Ishikawa (cell line): ENCODE measurements at regions not wholly inside any gene's neighbourhood (a gene's known extent, or its start where the extent isn't known, plus 50 kb on each side); places are given as distances from the start of the nearest gene placed in this dataset.

Experiments
- CEBPB ChIP-seq: IDR thresholded peaks from 2 replicates; pipeline ENCODE4 v1.6.1; 2012
- CREB1 ChIP-seq: IDR thresholded peaks from 2 replicates; pipeline ENCODE4 v1.6.1; 2012; ENCODE audit warnings: low read depth
- EGR1 ChIP-seq: IDR thresholded peaks from 2 replicates; pipeline ENCODE4 v1.6.1; 2012
- EP300 ChIP-seq: IDR thresholded peaks from 2 replicates; pipeline ENCODE4 v1.6.1; 2012; ENCODE audit warnings: borderline replicate concordance
- FOXM1 ChIP-seq: IDR thresholded peaks from 2 replicates; pipeline ENCODE4 v1.6.1; 2012; ENCODE audit warnings: low read depth, borderline replicate concordance
- NFIC ChIP-seq: IDR thresholded peaks from 2 replicates; pipeline ENCODE4 v1.6.1; 2012
- RAD21 ChIP-seq: IDR thresholded peaks from 2 replicates; pipeline ENCODE4 v1.6.1; 2012; ENCODE audit warnings: low read depth
- TAF1 ChIP-seq: IDR thresholded peaks from 2 replicates; pipeline ENCODE4 v1.6.1; 2012; ENCODE audit warnings: low read depth, mild to moderate bottlenecking
- TCF12 ChIP-seq: IDR thresholded peaks from 2 replicates; pipeline ENCODE4 v1.6.1; 2012; ENCODE audit warnings: low read depth
- TEAD4 ChIP-seq: IDR thresholded peaks from 2 replicates; pipeline ENCODE4 v1.6.1; 2012
- YY1 ChIP-seq: IDR thresholded peaks from 2 replicates; pipeline ENCODE4 v1.6.1; 2012; ENCODE audit warnings: low read depth
- ZBTB7A ChIP-seq: IDR thresholded peaks from 2 replicates; pipeline ENCODE4 v1.6.1; 2012; ENCODE audit warnings: low read depth
- TF ChIP-seq, protein P1 (sequence below): IDR thresholded peaks from 2 replicates; pipeline ENCODE4 v1.6.1; 2012; ENCODE audit warnings: low read depth, mild to moderate bottlenecking
- TF ChIP-seq, protein P2 (sequence below): IDR thresholded peaks from 2 replicates; pipeline ENCODE4 v1.6.1; 2012
- TF ChIP-seq, protein P3 (sequence below): IDR thresholded peaks from 2 replicates; pipeline ENCODE4 v1.6.1; 2012

DNA sequence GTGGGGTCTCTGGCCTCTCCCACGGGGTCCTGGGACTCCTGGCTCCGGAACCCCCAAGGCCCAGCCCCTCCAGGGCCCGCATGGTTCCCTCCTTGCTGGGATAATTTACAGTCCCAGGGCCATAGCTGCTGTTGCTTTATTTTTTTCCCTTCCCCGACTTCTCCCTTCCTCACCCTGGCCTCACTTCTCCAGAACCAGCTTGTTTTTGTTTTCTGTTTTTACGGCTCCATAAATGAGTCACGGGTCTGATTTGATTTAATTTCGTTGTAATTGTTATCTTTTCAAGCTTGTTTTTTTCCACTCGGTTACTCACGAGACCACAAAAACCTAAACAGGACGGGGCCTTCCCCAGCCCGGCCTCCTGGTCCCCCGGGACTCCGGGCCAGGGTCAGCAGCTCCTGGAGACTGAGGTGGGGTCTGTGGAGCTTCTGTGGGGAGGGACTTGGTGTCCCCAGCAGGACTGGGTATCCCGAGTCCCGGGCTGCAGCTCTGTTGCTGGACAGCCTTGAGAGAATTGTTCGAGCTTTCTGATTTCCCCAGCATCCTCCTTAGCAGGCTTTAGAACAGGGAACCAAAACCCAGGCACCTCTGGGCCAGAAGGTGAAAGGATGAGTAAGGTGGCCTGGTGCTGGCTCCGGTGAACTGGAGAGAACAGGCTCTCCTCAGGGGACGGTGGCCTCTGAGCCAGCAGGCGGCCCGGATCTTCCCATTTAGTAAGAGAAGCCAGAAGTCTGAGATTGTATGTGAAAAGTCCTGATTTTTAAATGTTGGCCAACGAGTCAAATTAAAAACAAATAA lies 94.9 kb downstream of the CEBPB start:
- TF ChIP-seq ZBTB7A, result no peak
- no peak for TF ChIP-seq EGR1
- TF ChIP-seq TCF12, result no peak
- no peak for TF ChIP-seq EP300
- TF ChIP-seq, protein P1, sequence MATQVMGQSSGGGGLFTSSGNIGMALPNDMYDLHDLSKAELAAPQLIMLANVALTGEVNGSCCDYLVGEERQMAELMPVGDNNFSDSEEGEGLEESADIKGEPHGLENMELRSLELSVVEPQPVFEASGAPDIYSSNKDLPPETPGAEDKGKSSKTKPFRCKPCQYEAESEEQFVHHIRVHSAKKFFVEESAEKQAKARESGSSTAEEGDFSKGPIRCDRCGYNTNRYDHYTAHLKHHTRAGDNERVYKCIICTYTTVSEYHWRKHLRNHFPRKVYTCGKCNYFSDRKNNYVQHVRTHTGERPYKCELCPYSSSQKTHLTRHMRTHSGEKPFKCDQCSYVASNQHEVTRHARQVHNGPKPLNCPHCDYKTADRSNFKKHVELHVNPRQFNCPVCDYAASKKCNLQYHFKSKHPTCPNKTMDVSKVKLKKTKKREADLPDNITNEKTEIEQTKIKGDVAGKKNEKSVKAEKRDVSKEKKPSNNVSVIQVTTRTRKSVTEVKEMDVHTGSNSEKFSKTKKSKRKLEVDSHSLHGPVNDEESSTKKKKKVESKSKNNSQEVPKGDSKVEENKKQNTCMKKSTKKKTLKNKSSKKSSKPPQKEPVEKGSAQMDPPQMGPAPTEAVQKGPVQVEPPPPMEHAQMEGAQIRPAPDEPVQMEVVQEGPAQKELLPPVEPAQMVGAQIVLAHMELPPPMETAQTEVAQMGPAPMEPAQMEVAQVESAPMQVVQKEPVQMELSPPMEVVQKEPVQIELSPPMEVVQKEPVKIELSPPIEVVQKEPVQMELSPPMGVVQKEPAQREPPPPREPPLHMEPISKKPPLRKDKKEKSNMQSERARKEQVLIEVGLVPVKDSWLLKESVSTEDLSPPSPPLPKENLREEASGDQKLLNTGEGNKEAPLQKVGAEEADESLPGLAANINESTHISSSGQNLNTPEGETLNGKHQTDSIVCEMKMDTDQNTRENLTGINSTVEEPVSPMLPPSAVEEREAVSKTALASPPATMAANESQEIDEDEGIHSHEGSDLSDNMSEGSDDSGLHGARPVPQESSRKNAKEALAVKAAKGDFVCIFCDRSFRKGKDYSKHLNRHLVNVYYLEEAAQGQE, result no peak
- TF ChIP-seq FOXM1, result no peak
- TF ChIP-seq YY1, result no peak
- TF ChIP-seq TEAD4, result no peak
- no peak for TF ChIP-seq NFIC
- no peak for TF ChIP-seq CREB1
- TF ChIP-seq, protein P2, sequence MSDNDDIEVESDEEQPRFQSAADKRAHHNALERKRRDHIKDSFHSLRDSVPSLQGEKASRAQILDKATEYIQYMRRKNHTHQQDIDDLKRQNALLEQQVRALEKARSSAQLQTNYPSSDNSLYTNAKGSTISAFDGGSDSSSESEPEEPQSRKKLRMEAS, result no peak
- TF ChIP-seq, protein P3, sequence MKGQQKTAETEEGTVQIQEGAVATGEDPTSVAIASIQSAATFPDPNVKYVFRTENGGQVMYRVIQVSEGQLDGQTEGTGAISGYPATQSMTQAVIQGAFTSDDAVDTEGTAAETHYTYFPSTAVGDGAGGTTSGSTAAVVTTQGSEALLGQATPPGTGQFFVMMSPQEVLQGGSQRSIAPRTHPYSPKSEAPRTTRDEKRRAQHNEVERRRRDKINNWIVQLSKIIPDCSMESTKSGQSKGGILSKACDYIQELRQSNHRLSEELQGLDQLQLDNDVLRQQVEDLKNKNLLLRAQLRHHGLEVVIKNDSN, result no peak
- TF ChIP-seq RAD21, result no peak
- no peak for TF ChIP-seq CEBPB
- TF ChIP-seq TAF1, result no peak

DNA sequence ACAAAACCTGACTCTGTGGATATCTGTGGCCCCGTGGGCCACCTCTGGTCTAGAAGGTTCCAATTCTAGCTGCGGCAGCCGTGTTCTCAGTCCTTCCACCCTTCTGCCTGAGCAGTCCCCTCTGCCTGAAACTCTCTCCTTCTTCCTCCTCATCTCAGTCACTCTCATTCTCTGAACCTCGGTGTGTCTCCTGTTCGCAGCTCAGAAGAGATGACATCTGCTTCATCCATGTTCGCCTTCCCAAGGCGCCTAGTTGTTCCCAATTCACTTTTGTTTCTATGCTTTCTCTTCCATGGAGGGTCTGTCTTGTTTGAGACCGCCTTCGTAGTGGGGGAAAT lies 95.5 kb downstream of the CEBPB start:
- TF ChIP-seq ZBTB7A, result no peak; the same call in 1 of the 2 replicates
- TF ChIP-seq, protein P2, result peak; percentile 4; the same call in 1 of the 2 replicates

DNA sequence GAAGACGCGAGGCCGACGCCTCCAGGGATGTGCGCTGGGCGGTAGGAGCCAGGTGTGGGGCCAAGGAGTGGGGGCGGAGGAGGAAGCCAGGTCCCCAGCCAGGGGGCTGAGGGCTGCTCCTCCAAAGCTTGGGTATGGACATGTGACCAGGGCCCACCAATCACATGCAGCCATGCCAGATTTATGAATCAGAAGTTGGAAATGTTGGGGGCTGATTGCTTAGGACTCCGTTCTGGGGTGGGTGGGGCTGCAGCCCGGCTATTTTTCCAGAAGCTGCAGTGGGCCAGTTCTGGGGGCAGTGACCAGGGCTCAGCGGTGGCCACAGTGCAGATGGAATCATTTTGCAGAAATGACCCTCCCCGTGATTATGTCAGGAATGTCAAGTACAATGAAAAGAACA lies 96.0 kb downstream of the CEBPB start:
- TF ChIP-seq YY1 (no peak), EGR1 (peak; percentile 69), TEAD4 (peak; percentile 81), ZBTB7A (peak; percentile 84), NFIC (0 out of 2 replicates have a peak, but pooled peaks have one; percentile 12), CEBPB (no peak), FOXM1 (no peak), TAF1 (peak; percentile 41; the same call in 1 of the 2 replicates), EP300 (no peak; the same call in 1 of the 2 replicates), CREB1 (no peak), RAD21 (no peak; the same call in 1 of the 2 replicates), TCF12 (peak; percentile 74)
- TF ChIP-seq, protein P1, result no peak
- TF ChIP-seq, protein P3, result peak; percentile 98
- TF ChIP-seq, protein P2, result peak; percentile 38

DNA sequence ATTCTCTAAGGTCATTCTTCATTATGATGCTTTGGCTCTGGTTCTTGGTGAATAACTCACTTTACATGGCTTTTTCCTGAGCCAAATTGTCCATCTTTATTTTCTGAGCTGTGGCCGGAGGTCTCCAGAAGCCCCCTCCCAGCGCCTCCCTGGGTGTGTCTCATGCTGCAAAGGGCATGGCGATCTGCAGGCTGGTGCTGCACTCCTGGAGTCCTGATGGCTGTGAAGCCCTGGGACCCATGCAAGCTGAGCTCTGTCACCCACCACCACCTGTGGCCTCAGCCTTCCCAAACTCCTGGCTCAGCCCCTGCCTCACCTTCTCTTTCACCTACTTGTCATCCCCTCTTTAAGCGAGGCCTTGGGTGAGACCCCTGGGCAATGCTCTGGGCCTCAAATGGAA lies 96.9 kb downstream of the CEBPB start:
- TF ChIP-seq CEBPB (no peak), ZBTB7A (no peak), TEAD4 (no peak), FOXM1 (no peak), RAD21 (no peak), TAF1 (no peak), EGR1 (no peak), NFIC (no peak), YY1 (no peak), CREB1 (no peak), TCF12 (no peak)
- TF ChIP-seq, protein P3, result no peak
- TF ChIP-seq, protein P1, result no peak
